IMR-90 (cell line): ENCODE measurements at regions not wholly inside any gene's neighbourhood (a gene's known extent, or its start where the extent isn't known, plus 50 kb on each side); places are given as distances from the start of the nearest gene placed in this dataset.

Experiments used
- ATAC-seq: fragments of 200-7000 bp; cut with Tn5 transposase; 2 replicates; pipeline ENCODE4 v1.9.1; 2020; ENCODE audit warnings: low read depth, mild to moderate bottlenecking, moderate library complexity
- BruUV-seq: library from RNA; stranded (reverse); fragments of 400-500 nt; replicated peaks from 2 replicates; lab custom pipeline; 2021; lab: Mats Ljungman, UMichigan
- CTCF ChIA-PET: fragments of 300-600 bp; formaldehyde crosslinking; extraction: SDS; loops from one replicate; lab custom pipeline; 2021; ENCODE audit warnings: antibody characterized with exemption; lab: Yijun Ruan, JAX
- POLR2A ChIA-PET: fragments of 300-600 bp; sonication (Branson Sonifier 250); formaldehyde crosslinking; loops from one replicate; lab custom pipeline; 2022; ENCODE audit warnings: antibody characterized with exemption; ENCODE audit not compliant: unreplicated experiment; lab: Charles Lee
- DNase-seq: peaks from one replicate; pipeline ENCODE4 v3.0.0; 2013
- H2AFZ ChIP-seq: replicated peaks from 2 replicates; pipeline ENCODE3; 2013; ENCODE audit warnings: low read length, mild to moderate bottlenecking; ENCODE audit not compliant: poor library complexity
- H2AK5ac ChIP-seq: 2 replicates; pipeline ENCODE4 v1.6.1; 2013; ENCODE audit warnings: low read depth, low read length, inconsistent platforms
- H2AK9ac ChIP-seq: replicated peaks from 2 replicates; pipeline ENCODE3; 2013; ENCODE audit warnings: mild to moderate bottlenecking, low read depth, low read length, moderate library complexity; ENCODE audit not compliant: poor library complexity
- H2BK120ac ChIP-seq: 2 replicates; pipeline ENCODE4 v1.6.1; 2013; ENCODE audit warnings: low read depth, low read length, inconsistent platforms
- H2BK15ac ChIP-seq: 3 replicates; pipeline ENCODE4 v1.6.1; 2013; ENCODE audit warnings: low read depth, low read length, inconsistent platforms
- H2BK20ac ChIP-seq: 2 replicates; pipeline ENCODE4 v1.6.1; 2013; ENCODE audit warnings: low read depth, mild to moderate bottlenecking, inconsistent platforms, low read length, moderate library complexity
- H2BK5ac ChIP-seq: 2 replicates; pipeline ENCODE4 v1.6.1; 2013; ENCODE audit warnings: mild to moderate bottlenecking, low read depth, low read length, inconsistent platforms; ENCODE audit not compliant: poor library complexity, severe bottlenecking
- H3K14ac ChIP-seq: replicated peaks from 2 replicates; pipeline ENCODE4 v1.6.1; 2013; ENCODE audit warnings: low read depth, low read length, inconsistent platforms
- H3K18ac ChIP-seq: 2 replicates; pipeline ENCODE4 v1.6.1; 2013; ENCODE audit warnings: low read depth, low read length, control low read depth
- H3K23ac ChIP-seq: 2 replicates; pipeline ENCODE4 v1.6.1; 2013; ENCODE audit warnings: low read depth, low read length, inconsistent platforms
- H3K27ac ChIP-seq: 2 replicates; pipeline ENCODE4 v1.5.1; 2013; ENCODE audit warnings: mild to moderate bottlenecking, control low read depth, low read length; ENCODE audit not compliant: insufficient read depth
- H3K27me3 ChIP-seq: 2 replicates; pipeline ENCODE4 v1.6.1; 2013; ENCODE audit warnings: low read length; ENCODE audit not compliant: control insufficient read depth, insufficient read depth
- H3K36me3 ChIP-seq: 2 replicates; pipeline ENCODE4 v1.6.1; 2013; ENCODE audit warnings: low read length, mixed read lengths; ENCODE audit not compliant: control insufficient read depth, insufficient read depth
- H3K4ac ChIP-seq: 2 replicates; pipeline ENCODE4 v1.6.1; 2013; ENCODE audit warnings: low read depth, low read length, inconsistent platforms
- H3K4me1 ChIP-seq: 2 replicates; pipeline ENCODE4 v1.6.1; 2013; ENCODE audit warnings: low read length, mixed read lengths; ENCODE audit not compliant: control insufficient read depth, insufficient read depth
- H3K4me2 ChIP-seq: 2 replicates; pipeline ENCODE4 v1.6.1; 2013; ENCODE audit warnings: low read depth, mild to moderate bottlenecking, control low read depth, low read length, moderate library complexity
- H3K4me3 ChIP-seq: 2 replicates; pipeline ENCODE4 v1.5.1; 2013; ENCODE audit warnings: low read depth, mild to moderate bottlenecking, control low read depth, low read length, moderate library complexity; ENCODE audit not compliant: insufficient read depth
- H3K56ac ChIP-seq: 2 replicates; pipeline ENCODE4 v1.6.1; 2013; ENCODE audit warnings: low read length, inconsistent platforms; ENCODE audit not compliant: insufficient read depth; ENCODE audit errors: extremely low read depth
- H3K79me1 ChIP-seq, 2 experiments: 2 replicates each; pipeline ENCODE4 v1.6.1; 2013; ENCODE audit warnings: low read length in 2 of 2, inconsistent platforms in 1 of 2, low read depth in 1 of 2
- H3K9ac ChIP-seq: 2 replicates; pipeline ENCODE4 v1.6.1; 2013; ENCODE audit warnings: low read depth, low read length, control low read depth
- H3K9me1 ChIP-seq: 2 replicates; pipeline ENCODE4 v1.6.1; 2013; ENCODE audit warnings: low read length, inconsistent platforms; ENCODE audit not compliant: insufficient read depth
- H3K9me3 ChIP-seq: 2 replicates; pipeline ENCODE4 v1.6.1; 2013; ENCODE audit warnings: low read length; ENCODE audit not compliant: control insufficient read depth, insufficient read depth
- H4K20me1 ChIP-seq: 2 replicates; pipeline ENCODE4 v1.6.1; 2013; ENCODE audit warnings: low read length, inconsistent platforms; ENCODE audit not compliant: insufficient read depth
- H4K5ac ChIP-seq: 2 replicates; pipeline ENCODE4 v1.6.1; 2013; ENCODE audit warnings: mild to moderate bottlenecking, low read depth, low read length, control low read depth
- H4K8ac ChIP-seq, 2 experiments: 2 replicates each; pipeline ENCODE4 v1.6.1; 2013; ENCODE audit warnings: low read depth in 2 of 2, low read length in 2 of 2, control low read depth in 1 of 2, inconsistent platforms in 1 of 2
- H4K91ac ChIP-seq: 2 replicates; pipeline ENCODE4 v1.6.1; 2013; ENCODE audit warnings: low read depth, low read length, inconsistent platforms; ENCODE audit not compliant: insufficient read depth
- BHLHE40 ChIP-seq: fragments of 150-350 bp; IDR thresholded peaks from 2 replicates; pipeline ENCODE4 v1.6.1; 2016; ENCODE audit warnings: mild to moderate bottlenecking, low read depth, low read length
- MXI1 ChIP-seq: IDR thresholded peaks from 2 replicates; pipeline ENCODE4 v1.6.1; 2012; ENCODE audit warnings: low read depth, mild to moderate bottlenecking, low read length, moderate library complexity, borderline replicate concordance
- POLR2A ChIP-seq: IDR thresholded peaks from 2 replicates; pipeline ENCODE4 v1.6.1; 2012; ENCODE audit warnings: mild to moderate bottlenecking, low read depth, low read length
- RCOR1 ChIP-seq: IDR thresholded peaks from 2 replicates; pipeline ENCODE4 v1.6.1; 2012; ENCODE audit warnings: mild to moderate bottlenecking, low read length, improper control_type of control experiment; ENCODE audit not compliant: insufficient replicate concordance
- WGBS, 2 experiments: methylation state at CpG; one replicate each; pipeline versions ENCODE4 v1.1.5 to v1.1.7; 2013; ENCODE audit warnings: missing lambda C conversion rate in 2 of 2; ENCODE audit not compliant: insufficient read length in 1 of 2; ENCODE audit errors: extremely low coverage in 2 of 2; 5-methylcytosine and 5-hydroxymethylcytosine counted together
- dilution Hi-C: fragments of 300-500 bp; cut with HindIII; formaldehyde crosslinking; loops from one replicate; pipeline ENCODE4 v1.14.3; 2018; ENCODE audit warnings: low sequenced_read_pairs; ENCODE audit not compliant: unreplicated experiment
- in situ Hi-C: fragments of 300-500 bp; cut with MboI; formaldehyde crosslinking; loops from 3 replicates; pipeline ENCODE4 v1.14.3; 2019; ENCODE audit warnings: low sequenced_read_pairs, inconsistent platforms, mixed read lengths
- intact Hi-C: fragments of 100-400 bp; cut with micrococcal nuclease; formaldehyde crosslinking; loops from 2 replicates; pipeline ENCODE4 v1.10.0; 2022
- TF ChIP-seq, protein P1 (sequence below): fragments of 150-350 bp; IDR thresholded peaks from 2 replicates; pipeline ENCODE4 v1.6.1; 2016; ENCODE audit warnings: low read depth, mild to moderate bottlenecking, low read length, moderate library complexity, borderline replicate concordance

GRCh38 chr2:183868153-183868552, 730.2 kb upstream of the ZNF804A start:
- dilution Hi-C loops (no loop called here), in situ Hi-C loops (no loop called here), intact Hi-C loops (no loop called here)
- no peak overlapping the region for H3K9ac ChIP-seq
- no peaks in the 10 kb centered on the region for H3K9me1 ChIP-seq
- no peak overlapping the region for H3K4ac ChIP-seq
- H2AFZ ChIP-seq = no peak overlapping the region
- DNase-seq (no peak), ATAC-seq (no peak)
- no peaks in the 10 kb centered on the region for H3K36me3 ChIP-seq
- no peaks in the 10 kb centered on the region for H3K27me3 ChIP-seq
- H3K23ac ChIP-seq = no peak overlapping the region
- WGBS, 2 experiments = no CpG with 5 or more reads among the region's 2 CpGs
- no peak overlapping the region for H3K14ac ChIP-seq
- TF ChIP-seq MXI1 = no peak
- TF ChIP-seq BHLHE40 = no peak
- TF ChIP-seq RCOR1 = no peak
- no peak for TF ChIP-seq POLR2A
- TF ChIP-seq, protein P1, sequence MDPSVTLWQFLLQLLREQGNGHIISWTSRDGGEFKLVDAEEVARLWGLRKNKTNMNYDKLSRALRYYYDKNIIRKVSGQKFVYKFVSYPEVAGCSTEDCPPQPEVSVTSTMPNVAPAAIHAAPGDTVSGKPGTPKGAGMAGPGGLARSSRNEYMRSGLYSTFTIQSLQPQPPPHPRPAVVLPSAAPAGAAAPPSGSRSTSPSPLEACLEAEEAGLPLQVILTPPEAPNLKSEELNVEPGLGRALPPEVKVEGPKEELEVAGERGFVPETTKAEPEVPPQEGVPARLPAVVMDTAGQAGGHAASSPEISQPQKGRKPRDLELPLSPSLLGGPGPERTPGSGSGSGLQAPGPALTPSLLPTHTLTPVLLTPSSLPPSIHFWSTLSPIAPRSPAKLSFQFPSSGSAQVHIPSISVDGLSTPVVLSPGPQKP = no peak
- no peak overlapping the region for H4K8ac ChIP-seq
- no peaks in the 10 kb centered on the region for H4K20me1 ChIP-seq
- no peak overlapping the region for H4K91ac ChIP-seq
- H3K18ac ChIP-seq = no peak overlapping the region
- H2AK9ac ChIP-seq = no peak overlapping the region
- H2AK5ac ChIP-seq = no peak overlapping the region
- no peak overlapping the region for H3K27ac ChIP-seq
- H3K4me1 ChIP-seq = no peaks in the 10 kb centered on the region
- no peak overlapping the region for H2BK5ac ChIP-seq
- H3K4me3 ChIP-seq = no peak overlapping the region
- H2BK20ac ChIP-seq = no peak overlapping the region
- no peak overlapping the region for H3K4me2 ChIP-seq
- POLR2A ChIA-PET = no interaction called here
- no TSS peak for BruUV-seq
- H4K5ac ChIP-seq = no peak overlapping the region
- H3K56ac ChIP-seq = no peak overlapping the region
- no peaks in the 10 kb centered on the region for H3K79me1 ChIP-seq
- no peak overlapping the region for H2BK15ac ChIP-seq
- no peak overlapping the region for H2BK120ac ChIP-seq
- peaks cover 3% of the 10 kb centered on the region for H3K9me3 ChIP-seq
- CTCF ChIA-PET = no interaction called here
